ENCODE measurements at regions not wholly inside any gene's neighbourhood (a gene's known extent, or its start where the extent isn't known, plus 50 kb on each side); places are given as distances from the start of the nearest gene placed in this dataset.

DNA sequence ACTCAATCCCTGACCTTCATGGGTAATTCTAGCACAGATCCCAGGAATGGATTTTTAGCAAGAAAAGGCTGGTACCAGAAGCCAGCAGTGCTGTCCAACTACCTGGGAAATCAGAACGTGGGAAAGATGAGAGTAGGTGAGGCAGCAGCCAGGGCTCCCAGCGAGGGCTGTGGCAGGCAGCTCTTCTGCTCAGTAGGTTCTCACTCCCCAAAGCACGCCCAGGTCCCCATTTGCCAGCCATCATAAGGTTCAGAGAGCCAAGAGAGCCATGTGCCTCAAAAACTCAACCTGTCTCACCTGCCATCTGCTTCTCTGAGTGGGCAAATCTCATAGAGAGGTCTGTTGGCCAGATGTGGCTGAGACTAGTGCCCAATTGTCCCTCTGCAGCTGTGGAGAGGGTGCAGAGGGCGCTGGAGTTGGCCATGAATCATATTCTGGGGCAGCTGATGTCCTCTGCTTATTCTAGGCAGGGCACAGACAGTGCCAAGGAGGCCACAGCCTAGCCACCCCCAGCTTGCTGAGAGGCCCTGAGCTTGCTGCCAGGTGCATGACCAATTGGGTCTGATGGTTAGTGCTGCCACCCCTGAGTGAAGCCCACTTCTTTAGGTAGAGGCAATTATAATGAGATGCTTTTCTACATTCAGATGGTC lies 81.7 kb upstream of the GATB start:
- ChIA-PET POLR2A (no interaction called here), CTCF (no interaction called here)
- DNase-seq (ENCODE audit: low read depth, low spot score) = no peak
- no peak overlapping the region for H3K27ac ChIP-seq (ENCODE audit: low read depth, low read length)
- H3K9me3 ChIP-seq (ENCODE audit: control insufficient read depth, insufficient read depth, low read length) = no peaks in the 10 kb centered on the region
- peaks cover 2% of the 10 kb centered on the region for H3K27me3 ChIP-seq (ENCODE audit: control insufficient read depth, insufficient read depth, low read length)
- H3K4me3 ChIP-seq (ENCODE audit: low read depth, low read length) = no peak overlapping the region
- TF ChIP-seq, protein P1, sequence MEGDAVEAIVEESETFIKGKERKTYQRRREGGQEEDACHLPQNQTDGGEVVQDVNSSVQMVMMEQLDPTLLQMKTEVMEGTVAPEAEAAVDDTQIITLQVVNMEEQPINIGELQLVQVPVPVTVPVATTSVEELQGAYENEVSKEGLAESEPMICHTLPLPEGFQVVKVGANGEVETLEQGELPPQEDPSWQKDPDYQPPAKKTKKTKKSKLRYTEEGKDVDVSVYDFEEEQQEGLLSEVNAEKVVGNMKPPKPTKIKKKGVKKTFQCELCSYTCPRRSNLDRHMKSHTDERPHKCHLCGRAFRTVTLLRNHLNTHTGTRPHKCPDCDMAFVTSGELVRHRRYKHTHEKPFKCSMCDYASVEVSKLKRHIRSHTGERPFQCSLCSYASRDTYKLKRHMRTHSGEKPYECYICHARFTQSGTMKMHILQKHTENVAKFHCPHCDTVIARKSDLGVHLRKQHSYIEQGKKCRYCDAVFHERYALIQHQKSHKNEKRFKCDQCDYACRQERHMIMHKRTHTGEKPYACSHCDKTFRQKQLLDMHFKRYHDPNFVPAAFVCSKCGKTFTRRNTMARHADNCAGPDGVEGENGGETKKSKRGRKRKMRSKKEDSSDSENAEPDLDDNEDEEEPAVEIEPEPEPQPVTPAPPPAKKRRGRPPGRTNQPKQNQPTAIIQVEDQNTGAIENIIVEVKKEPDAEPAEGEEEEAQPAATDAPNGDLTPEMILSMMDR (IDR thresholded peaks at IDR 0.05; ENCODE audit: low read depth, low read length) = no peak

DNA sequence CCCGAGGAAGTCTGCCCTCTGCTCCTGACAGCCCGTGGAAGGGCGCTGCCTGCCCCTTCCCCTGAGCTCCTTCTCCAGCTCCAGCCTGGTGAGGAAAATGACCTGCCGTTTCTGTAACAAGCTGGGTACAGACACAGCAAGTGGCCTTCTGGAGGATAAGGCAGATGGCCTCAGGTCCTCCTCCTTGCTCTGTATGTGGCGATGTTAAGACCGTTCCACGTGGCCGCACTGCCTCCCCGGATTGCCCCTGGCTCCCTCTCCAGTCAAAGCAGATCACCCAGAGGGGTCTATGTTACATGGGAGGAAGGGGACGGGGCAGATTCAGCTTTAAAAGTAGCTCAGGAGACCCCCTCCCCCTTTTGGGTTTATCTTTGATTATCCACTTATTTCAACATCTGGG lies 80.3 kb upstream of the GATB start:
- CTCF ChIA-PET = no interaction called here
- Histone ChIP-seq H3K27me3 (ENCODE audit: control insufficient read depth, insufficient read depth, low read length) (peaks cover 2% of the 10 kb centered on the region), H3K27ac (ENCODE audit: low read depth, low read length) (no peak overlapping the region), H3K9me3 (ENCODE audit: control insufficient read depth, insufficient read depth, low read length) (no peaks in the 10 kb centered on the region), H3K4me3 (ENCODE audit: low read depth, low read length) (no peak overlapping the region)
- TF ChIP-seq, protein P1 (IDR thresholded peaks at IDR 0.05; ENCODE audit: low read depth, low read length) = no peak
- DNase-seq (ENCODE audit: low read depth, low spot score) = no peak
- POLR2A ChIA-PET = no interaction called here

DNA sequence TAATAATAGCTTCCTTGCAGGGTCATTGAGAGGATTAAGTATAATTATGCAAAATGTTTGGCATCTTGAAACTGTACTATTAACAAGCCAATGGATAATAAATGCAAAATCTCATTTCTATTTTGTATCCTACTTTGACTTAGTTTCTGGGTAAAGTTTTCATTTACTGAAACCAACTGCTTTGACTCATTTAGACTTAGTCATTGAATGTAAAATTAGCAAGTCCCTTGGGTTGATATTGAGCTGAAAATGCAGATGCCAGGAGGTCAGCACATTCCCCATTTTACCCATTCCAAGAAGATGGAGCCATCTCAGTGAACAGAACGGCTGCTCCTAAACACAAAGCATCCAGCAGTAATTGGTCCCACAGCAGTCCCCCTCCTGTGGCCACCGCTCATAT lies 74.7 kb upstream of the GATB start:
- Histone ChIP-seq H3K4me3 (ENCODE audit: low read depth, low read length) (no peak overlapping the region), H3K27ac (ENCODE audit: low read depth, low read length) (no peak overlapping the region), H3K27me3 (ENCODE audit: control insufficient read depth, insufficient read depth, low read length) (peaks cover 6% of the 10 kb centered on the region), H3K9me3 (ENCODE audit: control insufficient read depth, insufficient read depth, low read length) (no peaks in the 10 kb centered on the region)
- POLR2A ChIA-PET = no interaction called here
- TF ChIP-seq, protein P1 (IDR thresholded peaks at IDR 0.05; ENCODE audit: low read depth, low read length) = no peak
- no peak for DNase-seq (ENCODE audit: low read depth, low spot score)
- CTCF ChIA-PET = interaction anchor here (1.0 kb wide), 1 partner anchor 33 kb away, joined by 4 read pairs; no protein-coding TSS in a partner anchor

DNA sequence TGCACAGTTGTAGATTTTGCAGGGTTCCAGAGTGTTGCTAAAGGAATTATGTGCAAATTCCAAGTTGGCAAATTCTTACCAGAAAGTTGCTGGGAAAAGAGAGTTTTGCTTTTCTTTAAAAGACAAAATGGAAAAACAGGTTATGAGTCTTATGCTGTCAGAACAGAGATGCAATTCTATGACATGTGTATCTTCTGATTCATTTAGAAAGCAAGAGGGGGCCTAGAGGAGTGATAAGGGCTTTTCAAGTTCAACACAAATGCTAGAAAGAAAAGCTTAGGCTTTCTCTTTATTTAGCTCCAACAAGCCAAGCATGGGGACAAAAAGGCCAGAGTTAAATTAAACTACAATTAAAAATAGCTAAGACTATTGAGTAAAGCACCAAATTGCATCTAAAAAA lies 72.4 kb upstream of the GATB start:
- no peak overlapping the region for H3K27ac ChIP-seq (ENCODE audit: low read depth, low read length)
- TF ChIP-seq, protein P1 (IDR thresholded peaks at IDR 0.05; ENCODE audit: low read depth, low read length) = no peak
- H3K4me3 ChIP-seq (ENCODE audit: low read depth, low read length) = no peak overlapping the region
- no peaks in the 10 kb centered on the region for H3K9me3 ChIP-seq (ENCODE audit: control insufficient read depth, insufficient read depth, low read length)
- DNase-seq (ENCODE audit: low read depth, low spot score) = no peak
- peaks cover 6% of the 10 kb centered on the region for H3K27me3 ChIP-seq (ENCODE audit: control insufficient read depth, insufficient read depth, low read length)
- ChIA-PET CTCF (no interaction called here), POLR2A (no interaction called here)

DNA sequence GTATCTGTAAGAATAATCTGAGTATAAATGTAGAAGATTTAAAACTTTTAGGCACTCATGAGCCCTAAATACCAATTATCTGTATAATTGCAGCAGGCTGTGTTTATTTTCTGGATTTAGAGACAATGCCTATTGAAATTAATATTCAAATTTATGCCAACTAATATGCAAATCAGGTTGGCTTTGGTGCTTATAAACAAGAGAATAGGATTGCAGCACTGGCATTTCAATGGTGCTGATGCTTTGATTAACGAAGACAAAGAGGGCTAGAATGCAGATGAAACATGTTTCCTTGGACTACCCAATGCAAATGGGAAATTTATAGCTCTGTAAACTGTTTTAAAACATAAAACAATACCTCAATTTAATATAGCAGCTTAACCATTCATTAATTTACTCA lies 70.7 kb upstream of the GATB start:
- Histone ChIP-seq H3K27ac (ENCODE audit: low read depth, low read length) (no peak overlapping the region), H3K27me3 (ENCODE audit: control insufficient read depth, insufficient read depth, low read length) (peaks cover 6% of the 10 kb centered on the region), H3K4me3 (ENCODE audit: low read depth, low read length) (no peak overlapping the region), H3K9me3 (ENCODE audit: control insufficient read depth, insufficient read depth, low read length) (no peaks in the 10 kb centered on the region)
- ChIA-PET POLR2A (no interaction called here), CTCF (no interaction called here)
- TF ChIP-seq, protein P1 (IDR thresholded peaks at IDR 0.05; ENCODE audit: low read depth, low read length) = no peak
- no peak for DNase-seq (ENCODE audit: low read depth, low spot score)

Measured in AG04450 (cell line).